ENCODE measurements at regions not wholly inside any gene's neighbourhood (a gene's known extent, or its start where the extent isn't known, plus 50 kb on each side); places are given as distances from the start of the nearest gene placed in this dataset.

DNA sequence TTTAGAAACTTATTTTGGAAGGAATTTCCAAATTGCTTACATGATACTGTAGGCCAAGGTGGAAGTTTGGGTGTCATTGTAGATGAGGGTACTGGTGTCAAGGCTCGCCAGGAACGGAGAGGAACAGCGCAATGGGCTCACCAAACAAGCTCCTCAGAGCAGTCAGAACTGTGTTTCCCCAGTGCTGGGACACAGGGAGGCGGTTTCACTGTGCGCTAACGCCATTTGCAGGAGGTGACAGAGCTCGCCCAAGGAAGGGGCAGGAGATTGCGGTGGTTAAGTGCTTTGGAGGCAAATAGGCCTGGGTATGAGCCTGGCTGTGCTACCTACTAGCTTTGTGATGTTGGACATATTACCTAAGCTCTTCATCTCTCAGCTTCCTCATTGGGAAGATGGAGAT, 57.3 kb downstream of the HHEX start:
- 94 to 95% methylated on average over 8 of the region's 8 CpGs for WGBS, 2 donors
- DNase-seq (no peak), ATAC-seq (no peak)
- intact Hi-C loops (cut with DNase I), result no loop called here
- H3K36me3 ChIP-seq (replicated peaks in 1 of 2; ENCODE audit: insufficient read depth in 1 of 2, low read depth in 2 of 2), result no peaks in the 10 kb centered on the region
- TF ChIP-seq, protein P1, sequence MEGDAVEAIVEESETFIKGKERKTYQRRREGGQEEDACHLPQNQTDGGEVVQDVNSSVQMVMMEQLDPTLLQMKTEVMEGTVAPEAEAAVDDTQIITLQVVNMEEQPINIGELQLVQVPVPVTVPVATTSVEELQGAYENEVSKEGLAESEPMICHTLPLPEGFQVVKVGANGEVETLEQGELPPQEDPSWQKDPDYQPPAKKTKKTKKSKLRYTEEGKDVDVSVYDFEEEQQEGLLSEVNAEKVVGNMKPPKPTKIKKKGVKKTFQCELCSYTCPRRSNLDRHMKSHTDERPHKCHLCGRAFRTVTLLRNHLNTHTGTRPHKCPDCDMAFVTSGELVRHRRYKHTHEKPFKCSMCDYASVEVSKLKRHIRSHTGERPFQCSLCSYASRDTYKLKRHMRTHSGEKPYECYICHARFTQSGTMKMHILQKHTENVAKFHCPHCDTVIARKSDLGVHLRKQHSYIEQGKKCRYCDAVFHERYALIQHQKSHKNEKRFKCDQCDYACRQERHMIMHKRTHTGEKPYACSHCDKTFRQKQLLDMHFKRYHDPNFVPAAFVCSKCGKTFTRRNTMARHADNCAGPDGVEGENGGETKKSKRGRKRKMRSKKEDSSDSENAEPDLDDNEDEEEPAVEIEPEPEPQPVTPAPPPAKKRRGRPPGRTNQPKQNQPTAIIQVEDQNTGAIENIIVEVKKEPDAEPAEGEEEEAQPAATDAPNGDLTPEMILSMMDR (IDR thresholded peaks at IDR 0.05), result no peak
- no peak for TF ChIP-seq POLR2A (IDR thresholded peaks at IDR 0.05)
- no peaks in the 10 kb centered on the region for H3K9me3 ChIP-seq
- no peaks in the 10 kb centered on the region for H3K27me3 ChIP-seq
- H3K4me1 ChIP-seq, result no peaks in the 10 kb centered on the region
- no peak overlapping the region for H3K27ac ChIP-seq
- no peak overlapping the region for H3K4me3 ChIP-seq

DNA sequence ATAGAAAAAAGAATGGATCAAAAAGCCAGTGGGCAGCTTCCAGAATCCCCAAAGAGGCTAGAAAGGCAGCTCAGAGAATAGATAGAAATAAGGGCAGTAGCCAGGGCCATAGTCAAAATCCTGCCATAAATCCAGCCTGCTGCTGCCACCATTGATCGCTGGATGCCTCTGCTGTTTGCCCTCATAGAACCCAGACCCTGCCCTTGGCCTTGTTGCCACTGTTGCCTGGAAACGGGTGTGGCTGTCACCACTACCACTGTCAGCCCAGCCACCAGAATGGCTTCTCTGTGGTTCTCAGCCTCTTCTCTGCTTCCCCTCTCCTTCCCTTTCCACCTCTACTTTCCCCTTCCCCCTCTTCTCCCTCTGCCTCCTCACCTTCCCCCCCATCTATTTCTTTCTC, 57.8 kb downstream of the HHEX start:
- H3K36me3 ChIP-seq (replicated peaks in 1 of 2; ENCODE audit: insufficient read depth in 1 of 2, low read depth in 2 of 2), result no peaks in the 10 kb centered on the region
- no peak for DNase-seq
- TF ChIP-seq, protein P1 (IDR thresholded peaks at IDR 0.05), result no peak
- TF ChIP-seq POLR2A (IDR thresholded peaks at IDR 0.05), result no peak
- intact Hi-C loops (cut with DNase I), result no loop called here
- no peaks in the 10 kb centered on the region for H3K27me3 ChIP-seq
- no peak overlapping the region for H3K27ac ChIP-seq
- H3K4me3 ChIP-seq, result no peak overlapping the region
- no peaks in the 10 kb centered on the region for H3K4me1 ChIP-seq
- 63 to 88% methylated on average over 2 of the region's 2 CpGs for WGBS, 2 donors
- H3K9me3 ChIP-seq, result no peaks in the 10 kb centered on the region
- ATAC-seq, result no peak

DNA sequence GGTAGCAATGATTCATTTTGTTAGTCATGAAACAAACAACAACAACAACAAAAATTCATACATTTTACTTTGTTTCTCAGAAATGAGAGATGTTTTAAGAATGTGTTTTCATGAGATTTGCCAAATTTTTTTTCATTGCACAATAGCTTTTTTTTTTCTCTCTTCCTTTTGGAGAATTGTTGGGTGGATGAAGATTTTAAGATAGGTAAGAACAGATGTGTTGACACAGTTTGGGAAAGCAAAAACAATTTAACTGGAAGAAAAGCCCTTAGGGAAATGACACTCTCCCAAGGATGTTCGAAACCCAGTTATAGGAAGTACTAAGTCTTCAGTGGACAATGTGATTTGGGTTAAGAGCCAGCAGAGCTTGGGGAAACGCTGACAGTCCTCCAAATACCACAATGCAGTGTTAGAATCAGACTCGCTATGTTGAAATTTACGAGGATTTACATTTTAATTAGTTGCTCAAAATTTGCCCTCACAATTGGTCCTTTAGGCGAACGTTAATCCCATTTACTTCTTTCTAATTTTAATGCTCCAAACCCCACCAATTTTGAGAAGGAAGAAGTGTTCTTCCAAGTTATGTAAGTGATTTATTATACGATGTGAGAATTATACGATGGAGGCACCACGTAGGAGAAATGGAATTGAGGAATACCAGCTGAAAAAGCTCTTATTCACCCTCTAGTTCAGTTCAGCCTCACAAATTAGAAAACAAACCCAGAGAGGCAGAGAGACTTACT, 61.2 kb downstream of the HHEX start:
- no peak for TF ChIP-seq POLR2A (IDR thresholded peaks at IDR 0.05)
- TF ChIP-seq, protein P1 (IDR thresholded peaks at IDR 0.05), result no peak
- Histone ChIP-seq H3K4me1 (no peaks in the 10 kb centered on the region), H3K27ac (no peak overlapping the region), H3K36me3 (replicated peaks in 1 of 2; ENCODE audit: insufficient read depth in 1 of 2, low read depth in 2 of 2) (no peaks in the 10 kb centered on the region), H3K4me3 (no peak overlapping the region), H3K27me3 (no peaks in the 10 kb centered on the region), H3K9me3 (no peaks in the 10 kb centered on the region)
- no peak for ATAC-seq
- whole genome bisulfite sequencing, 2 donors, result 60 to 75% methylated on average over 9 of the region's 9 CpGs
- intact Hi-C loops (cut with DNase I), result no loop called here
- no peak for DNase-seq

DNA sequence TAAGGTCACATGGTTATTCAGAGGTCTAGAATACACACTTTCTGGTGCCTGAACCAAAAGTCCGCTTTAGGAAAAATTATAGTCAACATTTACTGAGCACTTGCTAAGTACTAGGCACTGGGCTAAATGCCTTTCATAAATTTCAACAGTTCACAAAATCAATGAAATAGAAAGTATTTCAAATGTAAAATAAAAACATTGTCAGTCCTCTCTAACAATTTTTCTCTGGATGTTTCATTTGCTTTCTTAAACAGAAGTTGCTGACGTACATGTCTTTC, 61.7 kb downstream of the HHEX start:
- intact Hi-C loops (cut with DNase I), result no loop called here
- DNase-seq, result no peak
- no peaks in the 10 kb centered on the region for H3K27me3 ChIP-seq
- no peaks in the 10 kb centered on the region for H3K4me1 ChIP-seq
- no peak for ATAC-seq
- TF ChIP-seq POLR2A (IDR thresholded peaks at IDR 0.05), result no peak
- TF ChIP-seq, protein P1 (IDR thresholded peaks at IDR 0.05), result no peak
- WGBS, 2 donors, result 85 to 87% methylated on average over 2 of the region's 2 CpGs
- H3K9me3 ChIP-seq, result no peaks in the 10 kb centered on the region
- H3K4me3 ChIP-seq, result no peak overlapping the region
- no peak overlapping the region for H3K27ac ChIP-seq
- no peaks in the 10 kb centered on the region for H3K36me3 ChIP-seq (replicated peaks in 1 of 2; ENCODE audit: insufficient read depth in 1 of 2, low read depth in 2 of 2)

DNA sequence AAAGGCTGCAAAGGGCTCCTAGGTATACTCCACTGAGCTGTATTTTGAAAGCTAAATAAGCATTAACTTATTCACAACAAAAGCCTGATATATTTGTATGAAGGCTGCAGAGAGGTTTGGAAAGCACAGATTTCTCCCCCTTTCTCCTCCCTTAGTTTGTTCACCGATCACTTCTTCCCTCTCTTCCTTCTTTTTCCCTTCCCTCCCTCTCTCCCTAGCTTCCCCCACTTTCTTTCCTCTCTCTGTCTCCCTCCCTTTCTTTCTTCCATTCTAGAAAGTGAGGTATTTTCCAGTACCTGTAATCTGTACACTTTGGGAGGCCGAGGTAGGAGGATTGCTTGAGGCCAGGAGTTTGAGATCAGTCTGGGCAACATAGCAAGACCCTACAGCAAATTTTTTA, 62.1 kb downstream of the HHEX start:
- Histone ChIP-seq H3K36me3 (replicated peaks in 1 of 2; ENCODE audit: insufficient read depth in 1 of 2, low read depth in 2 of 2) (no peaks in the 10 kb centered on the region), H3K4me3 (no peak overlapping the region), H3K27me3 (no peaks in the 10 kb centered on the region), H3K27ac (no peak overlapping the region), H3K4me1 (no peaks in the 10 kb centered on the region), H3K9me3 (no peaks in the 10 kb centered on the region)
- ATAC-seq, result no peak
- no peak for DNase-seq
- WGBS, 2 donors, result 92 to 95% methylated on average over 2 of the region's 2 CpGs
- intact Hi-C loops (cut with DNase I), result no loop called here
- TF ChIP-seq POLR2A (IDR thresholded peaks at IDR 0.05), result no peak
- TF ChIP-seq, protein P1 (IDR thresholded peaks at IDR 0.05), result no peak

Measured in body of pancreas (tissue), 4 donors.